Ishikawa (cell line): ENCODE measurements at regions not wholly inside any gene's neighbourhood (a gene's known extent, or its start where the extent isn't known, plus 50 kb on each side); places are given as distances from the start of the nearest gene placed in this dataset.

Experiments
- CEBPB ChIP-seq: IDR thresholded peaks from 2 replicates; pipeline ENCODE4 v1.6.1; 2012
- CREB1 ChIP-seq: IDR thresholded peaks from 2 replicates; pipeline ENCODE4 v1.6.1; 2012; ENCODE audit warnings: low read depth
- EGR1 ChIP-seq: IDR thresholded peaks from 2 replicates; pipeline ENCODE4 v1.6.1; 2012
- EP300 ChIP-seq: IDR thresholded peaks from 2 replicates; pipeline ENCODE4 v1.6.1; 2012; ENCODE audit warnings: borderline replicate concordance
- FOXM1 ChIP-seq: IDR thresholded peaks from 2 replicates; pipeline ENCODE4 v1.6.1; 2012; ENCODE audit warnings: low read depth, borderline replicate concordance
- MAX ChIP-seq: IDR thresholded peaks from 2 replicates; pipeline ENCODE4 v1.6.1; 2012
- NFIC ChIP-seq: IDR thresholded peaks from 2 replicates; pipeline ENCODE4 v1.6.1; 2012
- RAD21 ChIP-seq: IDR thresholded peaks from 2 replicates; pipeline ENCODE4 v1.6.1; 2012; ENCODE audit warnings: low read depth
- REST ChIP-seq: IDR thresholded peaks from 2 replicates; pipeline ENCODE4 v1.6.1; 2012; ENCODE audit warnings: low read depth, mild to moderate bottlenecking
- TAF1 ChIP-seq: IDR thresholded peaks from 2 replicates; pipeline ENCODE4 v1.6.1; 2012; ENCODE audit warnings: low read depth, mild to moderate bottlenecking
- TCF12 ChIP-seq: IDR thresholded peaks from 2 replicates; pipeline ENCODE4 v1.6.1; 2012; ENCODE audit warnings: low read depth
- TEAD4 ChIP-seq: IDR thresholded peaks from 2 replicates; pipeline ENCODE4 v1.6.1; 2012
- USF1 ChIP-seq: IDR thresholded peaks from 2 replicates; pipeline ENCODE4 v1.6.1; 2012
- YY1 ChIP-seq: IDR thresholded peaks from 2 replicates; pipeline ENCODE4 v1.6.1; 2012; ENCODE audit warnings: low read depth
- ZBTB7A ChIP-seq: IDR thresholded peaks from 2 replicates; pipeline ENCODE4 v1.6.1; 2012; ENCODE audit warnings: low read depth

- TF ChIP-seq ZBTB7A (no peak), EGR1 (no peak), TAF1 (no peak), MAX (no peak), YY1 (no peak), FOXM1 (no peak), CREB1 (no peak), USF1 (no peak), CEBPB (no peak), EP300 (no peak), NFIC (no peak), REST (no peak), RAD21 (no peak), TEAD4 (no peak), TCF12 (no peak)
These were observed 54.2 kb upstream of the PAM start for GRCh38 chr5:102700916-102701315.

GRCh38 chr5:102701748-102702147 lies 53.4 kb upstream of the PAM start:
- TF ChIP-seq CEBPB (no peak), USF1 (no peak), MAX (no peak)
